B cell (primary cell): ENCODE measurements at regions not wholly inside any gene's neighbourhood (a gene's known extent, or its start where the extent isn't known, plus 50 kb on each side); places are given as distances from the start of the nearest gene placed in this dataset.

ENCODE experiments used
- ATAC-seq: fragments of 200-7000 bp; cut with Tn5 transposase; one replicate; pipeline ENCODE4 v1.10.0; 2021; ENCODE audit warnings: low read depth, mild to moderate bottlenecking, moderate number of reproducible peaks, moderate library complexity
- CTCF ChIA-PET: fragments of 350-600 bp; sonication (Branson Sonifier 250); formaldehyde crosslinking; loops from one replicate; lab custom pipeline; 2021; ENCODE audit warnings: antibody characterized with exemption, inconsistent platforms; lab: Charles Lee
- POLR2A ChIA-PET: fragments of 350-600 bp; sonication (Branson Sonifier 250); formaldehyde crosslinking; loops from one replicate; lab custom pipeline; 2021; ENCODE audit warnings: antibody characterized with exemption; lab: Charles Lee
- DNase-seq: peaks from one replicate; pipeline ENCODE4 v3.0.0; 2013
- H2AFZ ChIP-seq: 2 replicates; pipeline ENCODE4 v1.6.1; 2012; ENCODE audit warnings: mild to moderate bottlenecking, low read depth, low read length; ENCODE audit not compliant: insufficient read depth, poor library complexity, severe bottlenecking
- H3K27ac ChIP-seq, 2 donors: 1 replicate in 1 of 2; 2 replicates in 1 of 2; pipeline ENCODE4 v1.5.1; 2012 to 2013; ENCODE audit warnings: low read length in 2 of 2, mild to moderate bottlenecking in 2 of 2, moderate library complexity in 1 of 2
- H3K27me3 ChIP-seq, 4 experiments: fragments of 200-600 bp in 1 of 4; sonication (generic) in 1 of 4; replicated peaks in 1 of 4; 1 replicate in 2 of 4; 2 replicates in 2 of 4; pipeline versions ENCODE4 v1.6.1 to v1.7.0; 2013 to 2016; ENCODE audit warnings: low read length in 3 of 4, mild to moderate bottlenecking in 2 of 4, mixed read lengths in 1 of 4, moderate library complexity in 1 of 4; ENCODE audit not compliant: insufficient read depth in 4 of 4, control insufficient read depth in 3 of 4; ENCODE audit errors: control extremely low read depth in 1 of 4
- H3K36me3 ChIP-seq, 2 experiments: replicated peaks in 1 of 2; 1 replicate in 1 of 2; 2 replicates in 1 of 2; pipeline versions ENCODE4 v1.6.1 to v1.7.1; 2013; ENCODE audit warnings: low read length in 1 of 2; ENCODE audit not compliant: insufficient read depth in 2 of 2, control insufficient read depth in 1 of 2; ENCODE audit errors: control extremely low read depth in 1 of 2, extremely low read depth in 1 of 2
- H3K4me1 ChIP-seq, 2 donors: fragments of 200-600 bp in 1 of 2; sonication (generic) in 1 of 2; 1 replicate in 1 of 2; 2 replicates in 1 of 2; pipeline versions ENCODE4 v1.5.1 to v1.6.1; 2013 to 2017; ENCODE audit warnings: low read length in 2 of 2; ENCODE audit not compliant: control insufficient read depth in 2 of 2, insufficient read depth in 2 of 2
- H3K4me2 ChIP-seq: replicated peaks from 2 replicates; pipeline ENCODE3; 2012; ENCODE audit warnings: mild to moderate bottlenecking, low read depth, low read length; ENCODE audit not compliant: poor library complexity, severe bottlenecking
- H3K4me3 ChIP-seq, 5 experiments: fragments of 200-600 bp in 1 of 5; sonication (generic) in 1 of 5; 1 replicate in 3 of 5; 2 replicates in 2 of 5; pipeline versions ENCODE4 v1.5.1 to v1.7.0; 2011 to 2016; ENCODE audit warnings: low read length in 4 of 5, mild to moderate bottlenecking in 4 of 5, low read depth in 2 of 5, control low read depth in 1 of 5, moderate library complexity in 1 of 5; ENCODE audit not compliant: insufficient read depth in 1 of 5; ENCODE audit errors: control extremely low read depth in 1 of 5, extremely low read depth in 1 of 5
- H3K79me2 ChIP-seq: fragments of 200-600 bp; sonication (generic); one replicate; pipeline ENCODE4 v1.6.0; 2016; ENCODE audit warnings: low read length; ENCODE audit not compliant: control insufficient read depth, insufficient read depth
- H3K9ac ChIP-seq: fragments of 200-600 bp; sonication (generic); 2 replicates; pipeline ENCODE4 v1.6.1; 2017; ENCODE audit warnings: mild to moderate bottlenecking, low read length, moderate library complexity
- H3K9me3 ChIP-seq, 3 donors: one replicate each; pipeline versions ENCODE4 v1.6.1 to v1.7.1; 2013; ENCODE audit warnings: low read length in 2 of 3; ENCODE audit not compliant: control insufficient read depth in 2 of 3, insufficient read depth in 1 of 3; ENCODE audit errors: control extremely low read depth in 1 of 3
- H4K20me1 ChIP-seq: 2 replicates; pipeline ENCODE4 v1.6.0; 2012; ENCODE audit warnings: mild to moderate bottlenecking, low read length; ENCODE audit not compliant: insufficient read depth, control insufficient read depth, poor library complexity, severe bottlenecking
- H3K27ac Mint-ChIP-seq: one replicate; pipeline ENCODE4 v1.8.0; 2021; ENCODE audit warnings: mixed read lengths
- H3K27me3 Mint-ChIP-seq: one replicate; pipeline ENCODE4 v1.8.0; 2021; ENCODE audit warnings: mixed read lengths
- H3K4me1 Mint-ChIP-seq: one replicate; pipeline ENCODE4 v1.8.0; 2021; ENCODE audit warnings: mixed read lengths
- H3K4me3 Mint-ChIP-seq: one replicate; pipeline ENCODE4 v1.8.0; 2021; ENCODE audit warnings: mixed read lengths
- H3K9me3 Mint-ChIP-seq: one replicate; pipeline ENCODE4 v1.8.0; 2022; ENCODE audit warnings: mixed read lengths; ENCODE audit not compliant: insufficient read depth
- CTCF ChIP-seq: fragments of 200-600 bp; IDR thresholded peaks from one replicate; pipeline ENCODE4 v1.8.0; 2022; ENCODE audit warnings: antibody characterized with exemption, mild to moderate bottlenecking
- EZH2 ChIP-seq: IDR thresholded peaks from 2 replicates; pipeline ENCODE4 v1.6.1; 2012; ENCODE audit warnings: borderline replicate concordance, low read depth, mild to moderate bottlenecking, moderate library complexity, low read length; ENCODE audit not compliant: insufficient read depth, poor library complexity, severe bottlenecking
- WGBS: methylation state at CpG from one replicate; pipeline ENCODE4 v1.1.5; 2013; ENCODE audit warnings: missing lambda C conversion rate; ENCODE audit not compliant: insufficient coverage; 5-methylcytosine and 5-hydroxymethylcytosine counted together
- intact Hi-C: fragments of 100-400 bp; cut with micrococcal nuclease; formaldehyde crosslinking; loops from one replicate; pipeline ENCODE4 v1.10.0; 2022

GRCh38 chr3:74021449-74021848 lies 396.7 kb upstream of the PDZRN3 start:
- no peaks in the 10 kb centered on the region for H3K79me2 ChIP-seq
- H3K27ac ChIP-seq: no peak overlapping the region
- no peaks in the 10 kb centered on the region for H3K9me3 ChIP-seq
- no peaks in the 10 kb centered on the region for H4K20me1 ChIP-seq
- Mint-ChIP-seq H3K4me1 (no peaks in the 10 kb centered on the region), H3K4me3 (no peak overlapping the region), H3K9me3 (no peaks in the 10 kb centered on the region), H3K27ac (no peak overlapping the region), H3K27me3 (no peaks in the 10 kb centered on the region)
- no CpG with 5 or more reads among the region's 2 CpGs for WGBS
- no peak for DNase-seq
- no peak overlapping the region for H3K9ac ChIP-seq
- H3K4me2 ChIP-seq: no peak overlapping the region
- H2AFZ ChIP-seq: no peak overlapping the region
- ChIA-PET CTCF (interaction anchor here (0.6 kb wide), 1 partner anchor 984 kb away, joined by 3 read pairs; no protein-coding TSS in a partner anchor), POLR2A (no interaction called here)
- intact Hi-C loops: no loop called here
- no peaks in the 10 kb centered on the region for H3K36me3 ChIP-seq
- no peaks in the 10 kb centered on the region for H3K4me1 ChIP-seq
- ATAC-seq: no peak
- H3K4me3 ChIP-seq: no peak overlapping the region
- TF ChIP-seq CTCF (no peak), EZH2 (no peak)
- no peaks in the 10 kb centered on the region for H3K27me3 ChIP-seq

- intact Hi-C loops: no loop called here
- no peaks in the 10 kb centered on the region for H3K79me2 ChIP-seq
- no peaks in the 10 kb centered on the region for H4K20me1 ChIP-seq
- CTCF ChIA-PET: no interaction called here
- H3K27ac ChIP-seq: no peak overlapping the region
- no peaks in the 10 kb centered on the region for H3K4me1 ChIP-seq
- no peak overlapping the region for H2AFZ ChIP-seq
- H3K9ac ChIP-seq: no peak overlapping the region
- TF ChIP-seq EZH2: no peak
- TF ChIP-seq CTCF: no peak
- no peaks in the 10 kb centered on the region for H3K27me3 ChIP-seq
- POLR2A ChIA-PET: no interaction called here
- WGBS: 83% methylated on average over 2 of the region's 4 CpGs
- Mint-ChIP-seq H3K4me1 (no peaks in the 10 kb centered on the region), H3K27ac (no peak overlapping the region), H3K27me3 (no peaks in the 10 kb centered on the region), H3K4me3 (no peak overlapping the region), H3K9me3 (no peaks in the 10 kb centered on the region)
- no peak for DNase-seq
- H3K36me3 ChIP-seq: no peaks in the 10 kb centered on the region
- ATAC-seq: no peak
- H3K4me3 ChIP-seq: no peak overlapping the region
- no peak overlapping the region for H3K4me2 ChIP-seq
- H3K9me3 ChIP-seq: no peaks in the 10 kb centered on the region
These were observed 385.5 kb upstream of the PDZRN3 start for GRCh38 chr3:74009961-74010844.
